ENCODE measurements at regions not wholly inside any gene's neighbourhood (a gene's known extent, or its start where the extent isn't known, plus 50 kb on each side); places are given as distances from the start of the nearest gene placed in this dataset.

DNA sequence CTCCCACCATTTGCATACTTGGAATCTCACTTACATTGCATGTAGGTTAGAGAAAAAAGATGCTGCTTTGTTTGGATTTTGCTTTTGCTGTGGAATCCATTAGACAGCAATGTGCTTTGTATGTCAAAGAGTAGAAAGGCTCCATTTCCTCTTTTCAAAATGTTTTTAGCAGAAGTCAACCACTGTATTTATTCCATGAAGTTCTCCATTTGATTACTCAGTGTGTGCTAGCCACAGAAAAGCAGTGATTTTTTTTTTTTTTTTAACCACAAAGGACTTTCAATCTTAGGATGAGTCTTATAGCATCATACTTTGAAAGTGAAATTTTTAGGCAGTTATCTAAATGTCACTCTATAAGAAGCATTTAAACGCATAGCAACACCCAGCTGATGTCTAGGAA lies 285.0 kb upstream of the ADAMTS9 start:
- TF ChIP-seq, protein P1, sequence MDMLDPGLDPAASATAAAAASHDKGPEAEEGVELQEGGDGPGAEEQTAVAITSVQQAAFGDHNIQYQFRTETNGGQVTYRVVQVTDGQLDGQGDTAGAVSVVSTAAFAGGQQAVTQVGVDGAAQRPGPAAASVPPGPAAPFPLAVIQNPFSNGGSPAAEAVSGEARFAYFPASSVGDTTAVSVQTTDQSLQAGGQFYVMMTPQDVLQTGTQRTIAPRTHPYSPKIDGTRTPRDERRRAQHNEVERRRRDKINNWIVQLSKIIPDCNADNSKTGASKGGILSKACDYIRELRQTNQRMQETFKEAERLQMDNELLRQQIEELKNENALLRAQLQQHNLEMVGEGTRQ (IDR thresholded peaks at IDR 0.05; ENCODE audit: borderline replicate concordance, low read depth, low read length): no peak
- TF ChIP-seq, protein P2, sequence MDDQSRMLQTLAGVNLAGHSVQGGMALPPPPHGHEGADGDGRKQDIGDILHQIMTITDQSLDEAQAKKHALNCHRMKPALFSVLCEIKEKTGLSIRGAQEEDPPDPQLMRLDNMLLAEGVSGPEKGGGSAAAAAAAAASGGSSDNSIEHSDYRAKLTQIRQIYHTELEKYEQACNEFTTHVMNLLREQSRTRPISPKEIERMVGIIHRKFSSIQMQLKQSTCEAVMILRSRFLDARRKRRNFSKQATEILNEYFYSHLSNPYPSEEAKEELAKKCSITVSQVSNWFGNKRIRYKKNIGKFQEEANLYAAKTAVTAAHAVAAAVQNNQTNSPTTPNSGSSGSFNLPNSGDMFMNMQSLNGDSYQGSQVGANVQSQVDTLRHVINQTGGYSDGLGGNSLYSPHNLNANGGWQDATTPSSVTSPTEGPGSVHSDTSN (IDR thresholded peaks at IDR 0.05; ENCODE audit: insufficient replicate concordance, low read depth, low read length): no peak
- TF ChIP-seq, protein P3, sequence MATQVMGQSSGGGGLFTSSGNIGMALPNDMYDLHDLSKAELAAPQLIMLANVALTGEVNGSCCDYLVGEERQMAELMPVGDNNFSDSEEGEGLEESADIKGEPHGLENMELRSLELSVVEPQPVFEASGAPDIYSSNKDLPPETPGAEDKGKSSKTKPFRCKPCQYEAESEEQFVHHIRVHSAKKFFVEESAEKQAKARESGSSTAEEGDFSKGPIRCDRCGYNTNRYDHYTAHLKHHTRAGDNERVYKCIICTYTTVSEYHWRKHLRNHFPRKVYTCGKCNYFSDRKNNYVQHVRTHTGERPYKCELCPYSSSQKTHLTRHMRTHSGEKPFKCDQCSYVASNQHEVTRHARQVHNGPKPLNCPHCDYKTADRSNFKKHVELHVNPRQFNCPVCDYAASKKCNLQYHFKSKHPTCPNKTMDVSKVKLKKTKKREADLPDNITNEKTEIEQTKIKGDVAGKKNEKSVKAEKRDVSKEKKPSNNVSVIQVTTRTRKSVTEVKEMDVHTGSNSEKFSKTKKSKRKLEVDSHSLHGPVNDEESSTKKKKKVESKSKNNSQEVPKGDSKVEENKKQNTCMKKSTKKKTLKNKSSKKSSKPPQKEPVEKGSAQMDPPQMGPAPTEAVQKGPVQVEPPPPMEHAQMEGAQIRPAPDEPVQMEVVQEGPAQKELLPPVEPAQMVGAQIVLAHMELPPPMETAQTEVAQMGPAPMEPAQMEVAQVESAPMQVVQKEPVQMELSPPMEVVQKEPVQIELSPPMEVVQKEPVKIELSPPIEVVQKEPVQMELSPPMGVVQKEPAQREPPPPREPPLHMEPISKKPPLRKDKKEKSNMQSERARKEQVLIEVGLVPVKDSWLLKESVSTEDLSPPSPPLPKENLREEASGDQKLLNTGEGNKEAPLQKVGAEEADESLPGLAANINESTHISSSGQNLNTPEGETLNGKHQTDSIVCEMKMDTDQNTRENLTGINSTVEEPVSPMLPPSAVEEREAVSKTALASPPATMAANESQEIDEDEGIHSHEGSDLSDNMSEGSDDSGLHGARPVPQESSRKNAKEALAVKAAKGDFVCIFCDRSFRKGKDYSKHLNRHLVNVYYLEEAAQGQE (IDR thresholded peaks at IDR 0.05; ENCODE audit: low read depth, low read length): no peak
- TF ChIP-seq EZH2 (IDR thresholded peaks at IDR 0.05; ENCODE audit: borderline replicate concordance, control insufficient read depth, low read depth, low read length) (no peak), POLR2A (IDR thresholded peaks at IDR 0.05; ENCODE audit: low read depth, low read length) (no peak), MTA3 (IDR thresholded peaks at IDR 0.05; ENCODE audit: borderline replicate concordance, low read length) (no peak)
- TF ChIP-seq, protein P4, sequence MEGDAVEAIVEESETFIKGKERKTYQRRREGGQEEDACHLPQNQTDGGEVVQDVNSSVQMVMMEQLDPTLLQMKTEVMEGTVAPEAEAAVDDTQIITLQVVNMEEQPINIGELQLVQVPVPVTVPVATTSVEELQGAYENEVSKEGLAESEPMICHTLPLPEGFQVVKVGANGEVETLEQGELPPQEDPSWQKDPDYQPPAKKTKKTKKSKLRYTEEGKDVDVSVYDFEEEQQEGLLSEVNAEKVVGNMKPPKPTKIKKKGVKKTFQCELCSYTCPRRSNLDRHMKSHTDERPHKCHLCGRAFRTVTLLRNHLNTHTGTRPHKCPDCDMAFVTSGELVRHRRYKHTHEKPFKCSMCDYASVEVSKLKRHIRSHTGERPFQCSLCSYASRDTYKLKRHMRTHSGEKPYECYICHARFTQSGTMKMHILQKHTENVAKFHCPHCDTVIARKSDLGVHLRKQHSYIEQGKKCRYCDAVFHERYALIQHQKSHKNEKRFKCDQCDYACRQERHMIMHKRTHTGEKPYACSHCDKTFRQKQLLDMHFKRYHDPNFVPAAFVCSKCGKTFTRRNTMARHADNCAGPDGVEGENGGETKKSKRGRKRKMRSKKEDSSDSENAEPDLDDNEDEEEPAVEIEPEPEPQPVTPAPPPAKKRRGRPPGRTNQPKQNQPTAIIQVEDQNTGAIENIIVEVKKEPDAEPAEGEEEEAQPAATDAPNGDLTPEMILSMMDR (IDR thresholded peaks at IDR 0.05 in 2 of 3, conservative IDR thresholded peaks at IDR 0.05 in 1 of 3; ENCODE audit: control insufficient read depth in 2 of 3, extremely low read depth in 1 of 3, insufficient read depth in 1 of 3, low read depth in 3 of 3, low read length in 3 of 3): no peak

All from GM12878 (cell line).